IPS-NIHi7 (cell line): ENCODE measurements at regions not wholly inside any gene's neighbourhood (a gene's known extent, or its start where the extent isn't known, plus 50 kb on each side); places are given as distances from the start of the nearest gene placed in this dataset.

Experiments used
- DNase-seq: peaks from one replicate; pipeline ENCODE4 v3.0.0; 2012; ENCODE audit warnings: mixed read lengths; ENCODE audit errors: extremely low spot score

GRCh38 chr4:10179957-10180602 lies 63.5 kb upstream of the WDR1 start:
- no peak for DNase-seq

GRCh38 chr4:10178763-10179162 lies 62.2 kb upstream of the WDR1 start:
- no peak for DNase-seq

- DNase-seq: no peak
Observed at GRCh38 chr4:10175626-10176025, 59.0 kb upstream of the WDR1 start.

- no peak for DNase-seq
Observed at GRCh38 chr4:10173754-10174749, 57.5 kb upstream of the WDR1 start.

GRCh38 chr4:10173037-10173753 lies 56.6 kb upstream of the WDR1 start:
- no peak for DNase-seq

GRCh38 chr4:10172278-10172921 lies 55.8 kb upstream of the WDR1 start:
- no peak for DNase-seq

- DNase-seq: no peak
Observed at GRCh38 chr4:10171055-10171454, 54.5 kb upstream of the WDR1 start.

- DNase-seq: no peak
Observed at GRCh38 chr4:10169839-10170387, 53.3 kb upstream of the WDR1 start.

- no peak for DNase-seq
Observed at GRCh38 chr4:10168151-10168550, 51.6 kb upstream of the WDR1 start.

- DNase-seq: no peak
Observed at GRCh38 chr4:10167201-10167600, 50.6 kb upstream of the WDR1 start.
